ENCODE measurements at regions not wholly inside any gene's neighbourhood (a gene's known extent, or its start where the extent isn't known, plus 50 kb on each side); places are given as distances from the start of the nearest gene placed in this dataset.

GRCh38 chr12:76679778-76680177 lies 84.1 kb upstream of the ZDHHC17 start:
- TF ChIP-seq POLR2A (IDR thresholded peaks at IDR 0.05) = no peak
- TF ChIP-seq, protein P1, sequence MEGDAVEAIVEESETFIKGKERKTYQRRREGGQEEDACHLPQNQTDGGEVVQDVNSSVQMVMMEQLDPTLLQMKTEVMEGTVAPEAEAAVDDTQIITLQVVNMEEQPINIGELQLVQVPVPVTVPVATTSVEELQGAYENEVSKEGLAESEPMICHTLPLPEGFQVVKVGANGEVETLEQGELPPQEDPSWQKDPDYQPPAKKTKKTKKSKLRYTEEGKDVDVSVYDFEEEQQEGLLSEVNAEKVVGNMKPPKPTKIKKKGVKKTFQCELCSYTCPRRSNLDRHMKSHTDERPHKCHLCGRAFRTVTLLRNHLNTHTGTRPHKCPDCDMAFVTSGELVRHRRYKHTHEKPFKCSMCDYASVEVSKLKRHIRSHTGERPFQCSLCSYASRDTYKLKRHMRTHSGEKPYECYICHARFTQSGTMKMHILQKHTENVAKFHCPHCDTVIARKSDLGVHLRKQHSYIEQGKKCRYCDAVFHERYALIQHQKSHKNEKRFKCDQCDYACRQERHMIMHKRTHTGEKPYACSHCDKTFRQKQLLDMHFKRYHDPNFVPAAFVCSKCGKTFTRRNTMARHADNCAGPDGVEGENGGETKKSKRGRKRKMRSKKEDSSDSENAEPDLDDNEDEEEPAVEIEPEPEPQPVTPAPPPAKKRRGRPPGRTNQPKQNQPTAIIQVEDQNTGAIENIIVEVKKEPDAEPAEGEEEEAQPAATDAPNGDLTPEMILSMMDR (IDR thresholded peaks at IDR 0.05) = no peak

All from testis (tissue), 2 donors.